NB4 (cell line): ENCODE measurements at regions not wholly inside any gene's neighbourhood (a gene's known extent, or its start where the extent isn't known, plus 50 kb on each side); places are given as distances from the start of the nearest gene placed in this dataset.

ENCODE experiments used
- MYC ChIP-seq: IDR thresholded peaks from 2 replicates; pipeline ENCODE4 v1.6.1; 2011; ENCODE audit warnings: low read depth, low read length
- TF ChIP-seq, protein P1 (sequence below): IDR thresholded peaks from one replicate; pipeline ENCODE4 v1.5.1; 2012; ENCODE audit warnings: low read depth, low read length

- TF ChIP-seq, protein P1, sequence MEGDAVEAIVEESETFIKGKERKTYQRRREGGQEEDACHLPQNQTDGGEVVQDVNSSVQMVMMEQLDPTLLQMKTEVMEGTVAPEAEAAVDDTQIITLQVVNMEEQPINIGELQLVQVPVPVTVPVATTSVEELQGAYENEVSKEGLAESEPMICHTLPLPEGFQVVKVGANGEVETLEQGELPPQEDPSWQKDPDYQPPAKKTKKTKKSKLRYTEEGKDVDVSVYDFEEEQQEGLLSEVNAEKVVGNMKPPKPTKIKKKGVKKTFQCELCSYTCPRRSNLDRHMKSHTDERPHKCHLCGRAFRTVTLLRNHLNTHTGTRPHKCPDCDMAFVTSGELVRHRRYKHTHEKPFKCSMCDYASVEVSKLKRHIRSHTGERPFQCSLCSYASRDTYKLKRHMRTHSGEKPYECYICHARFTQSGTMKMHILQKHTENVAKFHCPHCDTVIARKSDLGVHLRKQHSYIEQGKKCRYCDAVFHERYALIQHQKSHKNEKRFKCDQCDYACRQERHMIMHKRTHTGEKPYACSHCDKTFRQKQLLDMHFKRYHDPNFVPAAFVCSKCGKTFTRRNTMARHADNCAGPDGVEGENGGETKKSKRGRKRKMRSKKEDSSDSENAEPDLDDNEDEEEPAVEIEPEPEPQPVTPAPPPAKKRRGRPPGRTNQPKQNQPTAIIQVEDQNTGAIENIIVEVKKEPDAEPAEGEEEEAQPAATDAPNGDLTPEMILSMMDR: no peak
- TF ChIP-seq MYC: no peak
Measured at GRCh38 chr3:105933871-105934270, 65.1 kb upstream of the CBLB start.
